T-helper 2 cell treated with Interferon-gamma antibody and Interleukin-4, amounts not matched to agents 5 μg/mL and 100 μg/mL, for 36 hours (primary cell): ENCODE measurements at regions not wholly inside any gene's neighbourhood (a gene's known extent, or its start where the extent isn't known, plus 50 kb on each side); places are given as distances from the start of the nearest gene placed in this dataset.

Source experiments
- DNase-seq: peaks from one replicate; pipeline ENCODE4 v3.0.0; 2021; ENCODE audit warnings: low spot score
- H3K27ac Mint-ChIP-seq: one replicate; pipeline ENCODE4 v1.8.0; 2021; ENCODE audit warnings: mild to moderate bottlenecking, mixed read lengths
- H3K27me3 Mint-ChIP-seq: one replicate; pipeline ENCODE4 v1.8.0; 2021; ENCODE audit warnings: low read depth, mixed read lengths
- H3K36me3 Mint-ChIP-seq: one replicate; pipeline ENCODE4 v1.8.0; 2021; ENCODE audit warnings: low read depth, mixed read lengths
- H3K4me1 Mint-ChIP-seq: one replicate; pipeline ENCODE4 v1.8.0; 2021; ENCODE audit warnings: low read depth, mixed read lengths
- H3K4me3 Mint-ChIP-seq: one replicate; pipeline ENCODE4 v1.8.0; 2022; ENCODE audit warnings: mild to moderate bottlenecking, moderate library complexity, mixed read lengths
- H3K9me3 Mint-ChIP-seq: one replicate; pipeline ENCODE4 v1.8.0; 2021; ENCODE audit warnings: mixed read lengths

- H3K9me3 Mint-ChIP-seq: no peaks in the 10 kb centered on the region
- no peaks in the 10 kb centered on the region for H3K4me1 Mint-ChIP-seq
- H3K4me3 Mint-ChIP-seq: no peak overlapping the region
- H3K36me3 Mint-ChIP-seq: no peaks in the 10 kb centered on the region
- H3K27me3 Mint-ChIP-seq: no peaks in the 10 kb centered on the region
- no peak overlapping the region for H3K27ac Mint-ChIP-seq
- DNase-seq: no peak
Measured at GRCh38 chr11:116482716-116483115, 290.1 kb downstream of the BUD13 start.

DNA sequence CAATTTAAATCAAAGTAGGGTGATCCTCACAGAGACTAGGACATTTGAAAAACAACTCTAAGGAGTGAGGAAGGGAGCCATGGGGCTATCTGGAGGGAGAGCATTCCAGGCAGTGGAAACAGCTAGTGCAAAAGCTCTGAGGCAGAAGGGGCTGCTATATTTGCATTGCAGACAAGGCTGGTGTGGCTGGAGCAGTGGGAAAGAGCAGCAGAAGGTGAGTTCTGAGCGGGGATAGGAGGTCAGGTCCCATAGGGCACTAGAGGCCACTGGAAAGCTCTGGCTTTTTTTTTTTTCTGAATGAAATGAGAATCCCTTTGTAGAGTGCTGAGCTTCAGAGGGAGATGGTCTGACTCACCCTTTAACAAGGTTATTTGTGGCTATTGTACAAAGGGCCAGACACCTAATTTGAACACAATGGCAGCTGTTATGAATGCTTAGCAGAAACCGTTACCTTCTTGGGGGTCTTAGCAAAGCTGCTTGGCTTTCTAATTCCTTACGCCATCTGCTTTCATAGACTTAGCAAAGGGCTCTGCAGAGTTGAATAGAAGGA is 291.6 kb downstream of the BUD13 start:
- no peak overlapping the region for H3K4me3 Mint-ChIP-seq
- H3K27ac Mint-ChIP-seq: no peak overlapping the region
- no peaks in the 10 kb centered on the region for H3K27me3 Mint-ChIP-seq
- no peaks in the 10 kb centered on the region for H3K9me3 Mint-ChIP-seq
- DNase-seq: no peak
- H3K4me1 Mint-ChIP-seq: no peaks in the 10 kb centered on the region
- H3K36me3 Mint-ChIP-seq: no peaks in the 10 kb centered on the region

DNA sequence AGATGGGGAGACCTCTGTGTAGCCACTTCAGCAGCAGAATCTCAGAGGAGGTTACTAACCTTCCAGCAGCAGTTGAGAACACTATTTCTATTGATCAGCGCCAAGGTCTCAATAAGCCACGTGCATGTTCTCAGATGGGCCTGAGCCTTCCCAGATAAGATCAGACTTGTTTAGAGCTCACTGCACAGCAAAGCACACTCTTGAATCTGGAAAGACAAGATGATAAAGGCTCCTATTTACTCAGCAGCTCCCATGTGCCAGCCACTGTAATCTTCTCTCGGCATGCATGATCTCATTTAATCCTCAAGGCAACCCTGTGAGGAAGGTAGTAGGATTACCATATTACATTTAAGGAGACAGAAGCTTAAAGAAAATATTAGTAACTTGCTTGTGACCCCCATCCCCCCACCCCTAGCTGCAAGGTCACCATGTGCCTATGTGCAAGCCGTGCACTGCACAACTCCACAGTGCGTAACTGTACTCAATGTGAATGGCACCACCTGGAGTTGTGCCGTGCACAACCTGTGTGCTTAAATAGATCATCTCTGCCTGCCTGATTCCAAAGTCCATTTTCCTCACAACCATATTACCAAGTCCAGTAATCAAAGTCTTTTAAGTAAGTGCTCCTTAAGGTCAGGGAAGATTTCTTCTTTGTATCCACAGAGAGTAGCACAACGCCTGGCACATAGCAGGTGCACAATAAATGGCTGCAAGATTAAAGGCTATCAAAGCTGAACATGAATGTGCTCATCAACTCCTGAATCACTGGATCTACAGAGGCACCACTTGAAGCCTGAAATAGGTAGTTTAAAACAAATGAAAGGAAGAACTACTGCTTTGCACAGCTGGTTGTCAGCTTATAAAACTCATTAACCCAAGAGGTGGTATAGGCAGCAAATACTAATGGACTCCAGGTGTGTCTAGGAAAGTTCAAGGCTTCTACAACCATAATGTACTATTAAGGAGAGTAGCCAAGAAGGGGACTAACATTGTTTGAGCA is 293.8 kb downstream of the BUD13 start:
- no peak overlapping the region for H3K27ac Mint-ChIP-seq

GRCh38 chr11:116478205-116478604 is 294.6 kb downstream of the BUD13 start:
- Mint-ChIP-seq H3K27ac (no peak overlapping the region), H3K9me3 (no peaks in the 10 kb centered on the region), H3K27me3 (no peaks in the 10 kb centered on the region), H3K4me3 (no peak overlapping the region), H3K4me1 (no peaks in the 10 kb centered on the region), H3K36me3 (no peaks in the 10 kb centered on the region)
- DNase-seq: no peak

More for the DNA sequence above, 293.8 kb downstream of the BUD13 start:
- no peaks in the 10 kb centered on the region for H3K4me1 Mint-ChIP-seq
- H3K9me3 Mint-ChIP-seq: no peaks in the 10 kb centered on the region
- no peak overlapping the region for H3K4me3 Mint-ChIP-seq
- H3K27me3 Mint-ChIP-seq: no peaks in the 10 kb centered on the region
- DNase-seq: no peak
- H3K36me3 Mint-ChIP-seq: no peaks in the 10 kb centered on the region

- DNase-seq: no peak
- H3K36me3 Mint-ChIP-seq: no peaks in the 10 kb centered on the region
- no peak overlapping the region for H3K4me3 Mint-ChIP-seq
- H3K9me3 Mint-ChIP-seq: no peaks in the 10 kb centered on the region
- H3K4me1 Mint-ChIP-seq: no peaks in the 10 kb centered on the region
- H3K27ac Mint-ChIP-seq: no peak overlapping the region
- no peaks in the 10 kb centered on the region for H3K27me3 Mint-ChIP-seq
Measured at GRCh38 chr11:116473790-116474346, 298.9 kb downstream of the BUD13 start.

- no peak for DNase-seq
- no peaks in the 10 kb centered on the region for H3K36me3 Mint-ChIP-seq
- H3K4me3 Mint-ChIP-seq: no peak overlapping the region
Measured at GRCh38 chr11:116473206-116473769, 299.5 kb downstream of the BUD13 start.

GRCh38 chr11:116472651-116473050 is 300.1 kb downstream of the BUD13 start:
- Mint-ChIP-seq H3K9me3 (no peaks in the 10 kb centered on the region), H3K27ac (no peak overlapping the region), H3K4me3 (no peak overlapping the region), H3K27me3 (no peaks in the 10 kb centered on the region), H3K36me3 (no peaks in the 10 kb centered on the region), H3K4me1 (no peaks in the 10 kb centered on the region)
- DNase-seq: no peak

More at GRCh38 chr11:116473206-116473769, 299.5 kb downstream of the BUD13 start:
- Mint-ChIP-seq H3K27ac (no peak overlapping the region), H3K9me3 (no peaks in the 10 kb centered on the region), H3K4me1 (no peaks in the 10 kb centered on the region), H3K27me3 (no peaks in the 10 kb centered on the region)

- Mint-ChIP-seq H3K4me1 (no peaks in the 10 kb centered on the region), H3K36me3 (no peaks in the 10 kb centered on the region), H3K27me3 (no peaks in the 10 kb centered on the region)
Measured at GRCh38 chr11:116471608-116472256, 301.1 kb downstream of the BUD13 start.

GRCh38 chr11:116468699-116469098 is 304.1 kb downstream of the BUD13 start:
- Mint-ChIP-seq H3K27ac (no peak overlapping the region), H3K27me3 (peaks cover 4% of the 10 kb centered on the region), H3K4me1 (no peaks in the 10 kb centered on the region), H3K4me3 (no peak overlapping the region), H3K36me3 (no peaks in the 10 kb centered on the region), H3K9me3 (no peaks in the 10 kb centered on the region)
- no peak for DNase-seq

More at GRCh38 chr11:116471608-116472256, 301.1 kb downstream of the BUD13 start:
- H3K27ac Mint-ChIP-seq: no peak overlapping the region
- no peaks in the 10 kb centered on the region for H3K9me3 Mint-ChIP-seq
- no peak overlapping the region for H3K4me3 Mint-ChIP-seq
- no peak for DNase-seq

- Mint-ChIP-seq H3K27ac (no peak overlapping the region), H3K36me3 (no peaks in the 10 kb centered on the region), H3K9me3 (no peaks in the 10 kb centered on the region), H3K4me3 (no peak overlapping the region), H3K27me3 (peaks cover 4% of the 10 kb centered on the region), H3K4me1 (no peaks in the 10 kb centered on the region)
- DNase-seq: no peak
Measured at GRCh38 chr11:116467823-116468222, 305.0 kb downstream of the BUD13 start.

GRCh38 chr11:116466801-116467200 is 306.0 kb downstream of the BUD13 start:
- no peak for DNase-seq
- H3K27ac Mint-ChIP-seq: no peak overlapping the region
- no peaks in the 10 kb centered on the region for H3K9me3 Mint-ChIP-seq
- H3K36me3 Mint-ChIP-seq: no peaks in the 10 kb centered on the region
- no peaks in the 10 kb centered on the region for H3K4me1 Mint-ChIP-seq
- H3K27me3 Mint-ChIP-seq: peaks cover 4% of the 10 kb centered on the region
- H3K4me3 Mint-ChIP-seq: no peak overlapping the region

DNA sequence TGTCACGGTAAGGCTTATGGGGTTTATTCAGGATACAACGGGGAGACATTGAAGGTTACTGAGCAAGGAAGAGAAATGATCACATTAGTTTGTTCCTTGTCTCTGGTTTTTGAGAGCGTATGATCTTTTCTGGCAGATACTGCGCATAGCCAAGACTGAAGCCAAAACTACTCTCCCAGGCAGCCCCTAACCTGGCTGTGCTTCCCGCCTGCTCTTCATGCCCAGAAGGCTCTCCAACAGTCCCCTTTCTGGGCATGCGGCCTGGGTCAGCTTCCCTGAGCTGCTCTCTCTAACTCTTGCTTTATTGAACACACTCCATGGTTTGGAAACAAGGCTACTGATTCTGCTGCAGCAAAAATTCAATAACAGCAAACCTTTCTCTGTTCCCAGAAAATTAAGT is 306.6 kb downstream of the BUD13 start:
- no peaks in the 10 kb centered on the region for H3K9me3 Mint-ChIP-seq

GRCh38 chr11:116465056-116465455 is 307.7 kb downstream of the BUD13 start:
- no peak overlapping the region for H3K4me3 Mint-ChIP-seq
- H3K36me3 Mint-ChIP-seq: no peaks in the 10 kb centered on the region
- H3K27ac Mint-ChIP-seq: no peak overlapping the region
- H3K9me3 Mint-ChIP-seq: no peaks in the 10 kb centered on the region
- no peaks in the 10 kb centered on the region for H3K4me1 Mint-ChIP-seq
- H3K27me3 Mint-ChIP-seq: peaks cover 4% of the 10 kb centered on the region
- DNase-seq: no peak

More for the DNA sequence above, 306.6 kb downstream of the BUD13 start:
- no peaks in the 10 kb centered on the region for H3K36me3 Mint-ChIP-seq
- H3K4me1 Mint-ChIP-seq: no peaks in the 10 kb centered on the region
- peaks cover 4% of the 10 kb centered on the region for H3K27me3 Mint-ChIP-seq
- no peak overlapping the region for H3K4me3 Mint-ChIP-seq
- H3K27ac Mint-ChIP-seq: no peak overlapping the region
- DNase-seq: no peak
